Lung microvascular endothelial cell (primary cell): ENCODE measurements at regions not wholly inside any gene's neighbourhood (a gene's known extent, or its start where the extent isn't known, plus 50 kb on each side); places are given as distances from the start of the nearest gene placed in this dataset.

Source experiments
- DNase-seq, 2 donors: peaks; one replicate each; pipeline versions ENCODE4 v3.0.0 to v3.0.0-alpha.2; 2010; ENCODE audit warnings: low read depth in 2 of 2

DNA sequence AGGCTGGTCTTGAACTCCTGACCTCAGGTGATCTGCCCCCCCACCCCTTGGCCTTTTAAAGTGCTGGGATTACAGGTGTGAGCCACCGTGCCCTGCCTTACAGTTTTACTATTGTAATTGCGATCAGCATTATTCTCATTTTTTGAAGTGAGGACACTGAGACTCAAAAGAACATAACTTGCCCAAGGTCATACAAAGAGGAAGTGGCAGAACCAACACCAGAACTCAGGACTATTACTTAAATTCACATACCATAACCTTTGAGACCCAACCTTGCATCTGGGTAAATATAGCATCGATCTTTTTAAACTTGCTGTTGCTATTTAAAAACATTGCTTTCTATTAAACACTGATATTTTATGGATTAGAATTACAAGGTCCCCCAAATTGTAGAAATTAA, 54.2 kb downstream of the FOXI1 start:
- no peak for DNase-seq

DNA sequence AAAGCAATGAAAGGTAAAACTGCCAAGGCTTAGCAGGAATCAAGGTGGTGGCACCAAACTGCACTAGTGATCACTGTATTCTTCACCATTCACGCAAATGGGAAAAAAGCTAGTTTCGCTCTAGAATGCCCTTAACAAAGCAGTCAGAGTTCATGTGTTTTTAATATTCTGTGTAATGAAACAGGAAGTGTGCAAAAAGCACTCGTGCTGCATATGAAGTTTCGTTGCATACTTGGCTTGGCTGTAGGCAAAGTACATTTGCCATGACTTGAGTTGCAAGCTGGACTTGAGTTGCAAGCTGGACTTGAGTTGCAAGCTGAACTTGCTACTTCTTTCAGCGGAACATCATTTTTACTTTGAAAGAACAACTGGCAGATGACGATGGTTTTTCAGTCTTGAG, 55.4 kb downstream of the FOXI1 start:
- no peak for DNase-seq

GRCh38 chr5:170162631-170163321, 57.1 kb downstream of the FOXI1 start:
- no peak for DNase-seq

DNA sequence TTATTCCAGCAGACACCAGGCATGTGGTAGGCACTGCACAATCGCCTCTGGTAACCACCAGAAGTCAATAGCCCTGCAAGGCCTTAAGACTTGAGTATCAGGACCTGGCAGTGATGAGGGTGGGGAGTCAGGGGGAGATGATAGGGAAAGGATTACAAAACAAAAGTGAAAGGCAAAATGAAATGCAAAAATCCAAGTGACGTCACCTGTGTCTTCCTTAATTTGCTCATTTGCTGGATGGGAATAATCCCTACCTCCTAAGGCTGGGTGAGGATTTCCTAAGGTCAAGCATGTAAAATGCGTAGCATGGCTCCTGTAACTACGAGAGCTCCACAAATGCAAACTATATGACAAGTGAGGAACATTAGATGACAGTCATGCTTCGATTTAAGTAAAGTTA, 58.4 kb downstream of the FOXI1 start:
- DNase-seq = no peak

DNA sequence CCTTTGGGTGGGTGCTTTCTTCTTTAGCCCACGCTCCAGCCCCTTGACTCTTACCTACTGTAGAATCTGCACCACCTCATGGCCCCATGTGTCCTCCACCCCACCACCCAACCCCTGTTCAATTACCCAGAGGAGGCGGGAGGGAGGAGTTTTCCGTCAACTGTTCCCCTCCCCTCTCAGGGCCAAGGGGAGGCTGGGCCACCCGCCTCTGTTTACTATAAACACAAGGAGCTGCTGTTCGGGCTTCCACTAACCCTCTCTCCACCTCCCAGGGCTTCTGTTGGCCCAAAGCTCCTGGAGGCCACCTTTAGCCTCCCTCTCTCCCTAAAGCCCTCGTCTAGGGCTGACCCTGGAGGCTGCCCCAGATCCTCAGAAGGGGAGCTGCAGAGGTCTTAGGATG, 59.2 kb downstream of the FOXI1 start:
- no peak for DNase-seq

DNA sequence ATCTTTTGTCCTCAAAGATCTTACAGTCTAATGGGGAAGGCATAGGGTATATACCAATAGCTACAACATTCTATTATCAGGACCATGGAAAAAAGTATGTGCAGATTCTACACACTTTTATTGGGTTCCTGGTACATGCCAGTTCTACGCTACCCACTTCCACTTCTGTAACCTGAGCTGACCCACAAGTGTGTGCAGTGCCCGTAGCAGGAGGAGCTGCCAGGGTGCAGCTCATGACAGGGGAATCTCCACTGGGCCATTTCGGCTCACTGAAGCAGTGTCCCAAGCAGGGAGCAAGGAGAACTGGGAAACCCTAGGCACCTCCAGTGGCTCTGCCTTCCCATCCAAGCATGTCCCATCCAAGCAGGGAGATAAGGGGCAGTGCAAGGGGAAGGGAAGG, 60.4 kb downstream of the FOXI1 start:
- DNase-seq = no peak

GRCh38 chr5:170168002-170168401, 62.3 kb downstream of the FOXI1 start:
- DNase-seq = no peak

GRCh38 chr5:170168797-170169196, 63.1 kb downstream of the FOXI1 start:
- DNase-seq = peak in 1 of 2 donors; percentile 11

- no peak for DNase-seq
These were observed 62.8 kb upstream of the C5orf58 start for GRCh38 chr5:170169996-170170395.

GRCh38 chr5:170171811-170172210, 61.0 kb upstream of the C5orf58 start:
- DNase-seq = no peak

GRCh38 chr5:170173227-170173626, 59.6 kb upstream of the C5orf58 start:
- DNase-seq = no peak

DNA sequence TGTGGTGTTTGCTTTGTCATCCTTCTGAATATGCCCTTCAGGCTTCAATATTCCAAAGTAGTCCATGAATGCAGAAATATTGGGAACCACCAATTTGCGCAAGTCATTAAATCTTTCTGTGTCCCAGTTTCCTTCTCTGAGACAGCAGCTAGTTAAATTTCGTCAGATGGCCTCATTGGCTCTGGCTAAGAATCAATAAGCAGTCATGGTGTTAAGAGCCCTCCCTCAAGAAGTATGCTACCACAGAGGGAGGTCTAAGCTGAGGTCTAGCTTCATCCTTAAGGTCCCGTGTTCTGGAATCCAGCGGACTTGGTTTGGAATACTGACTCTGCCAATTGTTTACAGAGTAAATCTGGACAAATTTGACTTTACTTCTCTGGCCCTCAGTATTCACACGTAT, 59.1 kb upstream of the C5orf58 start:
- no peak for DNase-seq

- DNase-seq = no peak
These were observed 55.9 kb upstream of the C5orf58 start for GRCh38 chr5:170176916-170177315.

GRCh38 chr5:170178814-170179213, 54.0 kb upstream of the C5orf58 start:
- no peak for DNase-seq

GRCh38 chr5:170179626-170180025, 53.2 kb upstream of the C5orf58 start:
- DNase-seq = no peak

DNA sequence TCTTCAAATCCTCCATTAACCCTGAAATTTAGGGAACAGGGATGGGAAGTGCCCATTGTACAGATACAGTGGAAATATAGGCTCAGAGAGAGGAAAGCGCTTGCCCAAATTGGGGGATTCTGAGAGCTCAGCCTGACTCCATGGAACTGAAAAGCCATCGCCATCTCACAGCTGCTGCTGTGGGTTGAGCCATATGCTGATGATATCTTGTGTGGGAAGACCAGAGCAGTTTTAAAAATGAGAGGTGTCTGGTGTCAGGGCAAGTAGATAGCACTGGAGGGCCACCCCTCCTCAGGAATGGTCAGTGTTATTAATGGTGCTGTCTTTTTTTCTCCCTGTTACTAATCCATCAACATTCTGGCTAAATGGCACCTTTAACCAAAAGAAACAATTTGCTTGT, 50.9 kb upstream of the C5orf58 start:
- no peak for DNase-seq

DNA sequence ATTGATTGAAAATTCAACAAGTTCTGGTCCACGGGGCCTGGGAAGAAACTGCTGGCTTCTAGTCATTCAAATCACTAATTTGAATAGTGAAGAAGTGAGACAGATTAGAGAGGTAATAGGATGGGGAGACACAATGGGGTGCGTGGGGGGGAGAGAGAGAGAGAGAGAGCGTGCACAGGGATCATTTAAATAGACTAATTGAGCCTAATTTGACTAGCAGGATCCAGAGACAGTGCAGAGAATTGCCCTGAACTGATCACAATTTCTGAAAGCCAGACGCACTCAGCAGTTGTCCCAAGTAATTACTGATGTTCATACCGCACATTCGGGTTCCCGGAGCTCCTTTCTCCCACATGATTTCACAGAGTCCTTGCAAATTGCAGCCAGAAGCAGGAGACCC, 50.3 kb upstream of the C5orf58 start:
- DNase-seq = no peak
